Brain microvascular endothelial cell (primary cell): ENCODE measurements at regions not wholly inside any gene's neighbourhood (a gene's known extent, or its start where the extent isn't known, plus 50 kb on each side); places are given as distances from the start of the nearest gene placed in this dataset.
A peak's percentile ranks its signal among the peaks of the same experiment; 100 is the strongest.

Experiments used
- DNase-seq: peaks from one replicate; pipeline ENCODE4 v3.0.0-alpha.2; 2020
- H3K27ac ChIP-seq: fragments of 250-450 bp; sonication (Bioruptor Pico); 2 replicates; pipeline ENCODE4 v1.5.1; 2020; ENCODE audit warnings: mild to moderate bottlenecking, moderate library complexity
- H3K27me3 ChIP-seq: fragments of 250-450 bp; sonication (Bioruptor Pico); replicated peaks from 2 replicates; pipeline ENCODE4 v1.5.1; 2020; ENCODE audit warnings: mild to moderate bottlenecking
- H3K36me3 ChIP-seq: fragments of 250-450 bp; sonication (Bioruptor Pico); replicated peaks from 2 replicates; pipeline ENCODE4 v1.5.1; 2020; ENCODE audit warnings: mild to moderate bottlenecking
- H3K4me3 ChIP-seq: 2 replicates; pipeline ENCODE4 v1.5.1; 2011; ENCODE audit warnings: low read depth, mild to moderate bottlenecking, control low read depth, low read length, moderate library complexity
- in situ Hi-C: cut with HindIII; loops from 2 replicates; pipeline ENCODE4 v1.10.0; 2017; ENCODE audit warnings: low sequenced_read_pairs, low pct_ligation_motif_present
- TF ChIP-seq, protein P1 (sequence below): IDR thresholded peaks from 2 replicates; pipeline ENCODE4 v1.5.1; 2011; ENCODE audit warnings: low read depth, mild to moderate bottlenecking, moderate library complexity, low read length, control low read depth, inconsistent platforms; ENCODE audit errors: missing control alignments

DNA sequence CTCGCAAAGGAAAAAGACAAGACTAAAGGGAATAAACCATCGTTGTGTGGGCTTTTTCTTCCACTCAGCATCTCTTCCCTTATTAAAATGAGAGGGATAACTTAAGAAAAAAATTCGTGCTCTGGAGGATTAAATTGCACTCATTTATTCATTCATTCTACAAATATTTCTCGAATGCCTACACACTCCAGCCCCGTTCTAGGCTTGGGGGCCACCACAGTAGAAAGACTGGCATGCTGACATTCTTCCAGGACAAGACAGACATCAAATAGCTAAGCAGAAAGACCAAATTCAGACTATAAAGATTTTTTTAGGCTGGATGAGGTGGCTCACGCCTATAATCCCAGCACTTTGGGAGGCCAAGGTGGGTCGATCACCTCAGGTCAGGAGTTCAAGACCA is 65.3 kb upstream of the IL12A start:
- Histone ChIP-seq H3K27me3 (no peaks in the 10 kb centered on the region), H3K4me3 (no peak overlapping the region), H3K27ac (no peak overlapping the region), H3K36me3 (no peaks in the 10 kb centered on the region)
- DNase-seq: no peak
- in situ Hi-C loops: no loop called here
- TF ChIP-seq, protein P1, sequence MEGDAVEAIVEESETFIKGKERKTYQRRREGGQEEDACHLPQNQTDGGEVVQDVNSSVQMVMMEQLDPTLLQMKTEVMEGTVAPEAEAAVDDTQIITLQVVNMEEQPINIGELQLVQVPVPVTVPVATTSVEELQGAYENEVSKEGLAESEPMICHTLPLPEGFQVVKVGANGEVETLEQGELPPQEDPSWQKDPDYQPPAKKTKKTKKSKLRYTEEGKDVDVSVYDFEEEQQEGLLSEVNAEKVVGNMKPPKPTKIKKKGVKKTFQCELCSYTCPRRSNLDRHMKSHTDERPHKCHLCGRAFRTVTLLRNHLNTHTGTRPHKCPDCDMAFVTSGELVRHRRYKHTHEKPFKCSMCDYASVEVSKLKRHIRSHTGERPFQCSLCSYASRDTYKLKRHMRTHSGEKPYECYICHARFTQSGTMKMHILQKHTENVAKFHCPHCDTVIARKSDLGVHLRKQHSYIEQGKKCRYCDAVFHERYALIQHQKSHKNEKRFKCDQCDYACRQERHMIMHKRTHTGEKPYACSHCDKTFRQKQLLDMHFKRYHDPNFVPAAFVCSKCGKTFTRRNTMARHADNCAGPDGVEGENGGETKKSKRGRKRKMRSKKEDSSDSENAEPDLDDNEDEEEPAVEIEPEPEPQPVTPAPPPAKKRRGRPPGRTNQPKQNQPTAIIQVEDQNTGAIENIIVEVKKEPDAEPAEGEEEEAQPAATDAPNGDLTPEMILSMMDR: no peak

DNA sequence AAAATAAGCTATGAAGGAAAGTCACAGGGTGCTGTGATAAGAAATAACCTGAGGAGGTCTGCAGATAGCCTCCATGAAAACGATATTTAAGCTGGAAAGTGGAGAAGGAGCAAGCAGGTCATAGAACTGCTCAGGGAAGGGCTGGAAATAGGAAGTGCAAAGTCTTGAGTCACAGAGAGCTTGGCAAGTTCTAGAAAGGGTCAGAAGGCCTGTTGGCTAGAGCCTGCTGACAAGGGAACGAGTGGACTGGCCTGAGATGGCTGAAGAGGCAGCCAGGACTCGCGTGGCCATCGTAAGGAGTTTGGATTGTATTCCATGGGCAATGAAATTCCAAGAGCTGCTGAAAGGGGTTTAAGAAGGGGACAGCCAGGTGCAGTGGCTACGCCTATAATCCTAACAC is 64.7 kb upstream of the IL12A start:
- H3K27me3 ChIP-seq: no peaks in the 10 kb centered on the region
- H3K4me3 ChIP-seq: no peak overlapping the region
- in situ Hi-C loops: no loop called here
- no peak for DNase-seq
- no peaks in the 10 kb centered on the region for H3K36me3 ChIP-seq
- H3K27ac ChIP-seq: no peak overlapping the region
- TF ChIP-seq, protein P1: no peak

DNA sequence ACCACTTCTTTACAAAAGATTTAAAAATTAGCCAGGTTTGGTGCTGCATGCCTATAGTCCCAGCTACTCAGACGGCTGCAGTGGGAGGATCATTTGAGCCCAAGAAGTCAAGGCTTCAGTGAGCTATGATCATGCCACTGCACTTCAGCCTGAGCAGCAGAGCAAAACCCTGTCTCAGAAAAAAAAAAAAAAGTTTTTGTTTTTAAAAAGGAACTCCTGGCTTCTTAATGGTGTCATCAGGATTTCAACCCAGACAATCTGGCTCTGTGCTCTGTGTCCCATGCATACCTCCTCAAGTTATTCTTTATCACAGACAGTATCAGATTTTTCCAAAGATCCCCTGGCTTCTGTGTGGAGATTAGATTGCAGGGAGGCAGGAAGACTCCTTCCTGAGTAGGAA is 64.2 kb upstream of the IL12A start:
- in situ Hi-C loops: no loop called here
- no peak overlapping the region for H3K4me3 ChIP-seq
- TF ChIP-seq, protein P1: no peak
- H3K36me3 ChIP-seq: no peaks in the 10 kb centered on the region
- H3K27me3 ChIP-seq: no peaks in the 10 kb centered on the region
- H3K27ac ChIP-seq: no peak overlapping the region
- DNase-seq: no peak

- TF ChIP-seq, protein P1: no peak
- in situ Hi-C loops: no loop called here
- Histone ChIP-seq H3K4me3 (no peak overlapping the region), H3K36me3 (no peaks in the 10 kb centered on the region), H3K27ac (no peak overlapping the region), H3K27me3 (no peaks in the 10 kb centered on the region)
- DNase-seq: no peak
Measured at GRCh38 chr3:159925248-159925647, 63.4 kb upstream of the IL12A start.

DNA sequence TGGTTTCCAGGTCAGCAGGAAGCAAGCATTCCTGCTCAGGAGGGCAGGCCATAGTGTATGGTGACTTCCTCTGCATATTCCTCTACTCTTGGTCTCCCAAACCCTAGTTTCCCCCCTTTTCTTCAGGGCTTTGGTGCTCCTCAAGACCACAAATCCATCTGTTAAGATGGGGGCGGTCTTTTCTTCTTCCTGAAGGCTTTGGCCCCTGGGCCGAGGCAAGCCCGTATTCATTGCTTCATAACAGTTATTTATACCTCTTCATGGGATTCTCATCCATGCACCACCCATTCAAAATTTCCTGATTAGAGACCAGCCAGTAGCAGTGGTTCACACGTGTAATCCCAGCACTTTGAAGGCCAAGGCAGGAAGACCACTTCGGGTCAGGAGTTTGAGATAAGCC is 62.1 kb upstream of the IL12A start:
- Histone ChIP-seq H3K4me3 (no peak overlapping the region), H3K27ac (no peak overlapping the region), H3K27me3 (no peaks in the 10 kb centered on the region), H3K36me3 (no peaks in the 10 kb centered on the region)
- in situ Hi-C loops: no loop called here
- DNase-seq: no peak
- TF ChIP-seq, protein P1: no peak

DNA sequence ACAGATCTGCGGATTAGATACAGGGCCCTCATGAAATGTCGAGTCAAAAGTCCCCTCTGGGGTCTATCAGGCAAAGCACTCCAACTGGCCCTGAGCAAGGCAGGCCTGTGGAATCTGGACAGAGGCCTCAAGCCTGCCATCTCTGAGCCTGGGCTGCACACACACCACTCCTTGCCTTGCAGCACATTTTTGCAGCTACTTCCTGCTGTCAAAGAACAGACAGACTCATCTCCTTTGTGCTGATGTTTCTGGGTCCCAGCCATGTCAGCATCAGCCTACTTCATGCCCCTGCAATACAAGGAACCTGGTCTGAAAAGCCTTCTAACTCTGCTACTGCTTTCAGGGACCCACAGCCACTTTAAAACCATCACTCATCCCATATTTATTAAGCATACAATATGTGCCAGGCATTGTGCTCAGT is 60.6 kb upstream of the IL12A start:
- H3K27me3 ChIP-seq: no peaks in the 10 kb centered on the region
- in situ Hi-C loops: no loop called here
- no peak overlapping the region for H3K4me3 ChIP-seq
- H3K36me3 ChIP-seq: no peaks in the 10 kb centered on the region
- no peak for DNase-seq
- H3K27ac ChIP-seq: peak overlapping the region; percentile 89
- TF ChIP-seq, protein P1: no peak
